ENCODE measurements at regions not wholly inside any gene's neighbourhood (a gene's known extent, or its start where the extent isn't known, plus 50 kb on each side); places are given as distances from the start of the nearest gene placed in this dataset.
A peak's percentile ranks its signal among the peaks of the same experiment; 100 is the strongest.

GRCh38 chr7:46033592-46033991 lies 112.5 kb upstream of the IGFBP3 start:
- DNase-seq (ENCODE audit: low read depth in 2 of 2) = no peak

- DNase-seq (ENCODE audit: low read depth in 2 of 2) = no peak
These were observed 111.9 kb upstream of the IGFBP3 start for GRCh38 chr7:46032942-46033341.

DNA sequence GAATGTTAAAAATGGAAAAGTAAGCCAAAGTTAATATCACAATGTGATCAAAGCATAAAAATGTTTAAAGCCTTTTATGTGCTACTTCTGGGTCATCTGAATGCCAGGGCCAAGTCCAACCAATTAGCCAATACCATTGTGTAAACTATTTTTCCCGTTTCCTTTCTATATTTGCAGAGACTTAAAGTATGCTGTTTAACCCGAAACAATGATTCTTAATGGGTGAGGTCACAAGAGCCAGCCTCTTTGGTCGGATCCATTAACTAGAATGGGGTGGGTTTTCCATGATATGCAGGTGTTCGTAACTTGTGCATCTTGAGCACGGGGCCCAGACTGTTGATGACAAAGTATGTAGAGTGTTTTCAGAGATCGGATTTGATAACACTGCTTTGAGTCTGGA lies 111.3 kb upstream of the IGFBP3 start:
- no peak for DNase-seq (ENCODE audit: low read depth in 2 of 2)

DNA sequence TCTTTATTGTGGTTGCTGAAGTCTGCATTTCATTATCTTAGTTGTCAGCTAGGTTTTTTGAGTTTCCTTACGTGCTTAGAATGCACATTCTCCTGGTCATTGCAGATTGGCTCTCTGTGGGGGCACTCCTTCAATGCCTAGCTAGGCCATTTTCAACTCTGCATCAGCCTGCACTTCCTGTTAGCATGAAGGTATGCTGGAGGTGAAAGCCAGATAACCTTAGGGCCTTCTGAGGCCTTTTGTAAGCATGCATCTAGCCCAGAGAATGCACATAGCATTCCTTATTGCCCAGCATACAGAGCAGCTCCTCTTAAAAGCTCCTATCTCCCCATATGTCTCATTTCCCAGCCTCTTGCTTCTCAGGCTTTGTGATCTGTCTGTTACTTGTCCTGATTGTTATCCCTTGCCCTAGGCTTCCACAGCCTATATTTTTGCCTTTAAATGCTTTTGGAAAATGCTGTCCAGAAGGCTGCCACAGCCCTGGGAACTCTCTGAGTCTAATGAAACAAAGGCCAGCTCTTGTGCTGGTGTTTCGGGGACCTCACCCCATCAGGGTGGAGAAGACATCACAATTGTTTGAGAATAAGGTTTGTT lies 108.1 kb upstream of the IGFBP3 start:
- no peak for DNase-seq (ENCODE audit: low read depth in 2 of 2)

DNA sequence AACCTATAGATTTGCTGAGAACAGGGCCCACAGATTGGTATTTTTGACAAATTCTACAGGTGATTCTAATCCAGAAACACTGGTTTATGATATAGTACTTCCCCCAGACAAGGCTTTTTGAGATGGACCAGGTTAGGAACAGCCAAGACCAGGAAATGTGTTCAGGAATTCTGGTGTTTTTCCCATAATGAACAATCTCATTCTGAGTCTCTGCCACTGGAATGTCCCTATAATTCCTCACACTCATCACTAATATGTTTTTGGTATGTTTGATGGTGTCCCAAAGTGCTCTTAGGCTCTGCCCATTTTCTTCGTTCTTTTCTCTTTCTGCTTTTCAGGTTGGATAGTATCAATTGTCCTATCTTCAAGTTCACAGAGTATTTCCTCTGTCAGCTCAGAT lies 107.2 kb upstream of the IGFBP3 start:
- DNase-seq (ENCODE audit: low read depth in 2 of 2) = no peak

DNA sequence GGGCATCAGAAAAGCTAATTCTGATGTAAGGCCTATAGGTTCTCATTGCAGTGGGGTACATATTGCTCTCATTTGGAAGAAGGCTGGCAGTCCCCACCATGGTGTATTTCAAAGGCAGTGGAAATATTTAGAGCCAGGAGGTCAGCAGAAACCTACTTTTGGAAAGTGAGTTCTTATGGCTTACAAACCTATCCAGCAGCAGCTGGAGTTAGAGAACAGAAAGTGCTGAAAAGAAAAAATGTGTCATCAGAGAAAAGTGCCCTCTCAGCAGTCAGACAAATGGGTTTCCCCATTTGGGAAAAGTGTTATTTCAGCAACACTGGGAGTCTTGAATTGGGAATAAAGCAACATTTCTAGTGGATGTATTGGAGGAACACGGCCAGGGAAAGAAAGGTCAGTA lies 105.7 kb upstream of the IGFBP3 start:
- no peak for DNase-seq (ENCODE audit: low read depth in 2 of 2)

DNA sequence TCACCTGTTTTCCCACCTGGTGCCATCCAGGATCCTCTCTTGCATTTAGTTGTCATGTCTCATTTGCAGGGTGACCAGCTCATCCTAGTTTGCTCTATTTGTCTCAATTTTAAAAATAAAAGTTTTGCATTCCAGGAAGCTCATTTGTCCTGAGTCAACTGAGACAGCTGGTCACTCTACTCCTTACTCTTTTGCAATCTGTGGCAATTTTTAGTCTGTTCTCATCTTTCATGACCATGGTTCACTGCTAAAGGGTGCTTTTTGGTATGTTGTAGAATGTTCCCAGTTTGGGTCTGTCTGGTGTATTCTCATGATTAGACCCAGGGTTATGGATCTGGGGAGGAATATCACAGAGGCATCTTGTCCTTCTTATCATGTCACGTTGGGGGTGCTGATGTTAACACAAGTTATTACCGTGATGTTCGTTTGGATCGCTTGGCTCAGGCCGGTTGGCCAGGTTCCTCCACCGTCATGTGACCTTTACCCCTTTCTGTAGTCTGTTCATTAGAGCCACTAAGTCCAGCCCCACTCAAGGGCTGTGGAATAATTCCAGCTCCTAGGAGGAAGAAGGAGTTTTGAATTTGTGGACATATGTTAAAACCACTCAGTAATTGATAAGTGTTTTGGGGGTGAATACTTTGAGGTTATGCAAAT lies 103.3 kb upstream of the IGFBP3 start:
- no peak for DNase-seq (ENCODE audit: low read depth in 2 of 2)

- DNase-seq (ENCODE audit: low read depth in 2 of 2) = no peak
These were observed 101.3 kb upstream of the IGFBP3 start for GRCh38 chr7:46022397-46022796.

DNA sequence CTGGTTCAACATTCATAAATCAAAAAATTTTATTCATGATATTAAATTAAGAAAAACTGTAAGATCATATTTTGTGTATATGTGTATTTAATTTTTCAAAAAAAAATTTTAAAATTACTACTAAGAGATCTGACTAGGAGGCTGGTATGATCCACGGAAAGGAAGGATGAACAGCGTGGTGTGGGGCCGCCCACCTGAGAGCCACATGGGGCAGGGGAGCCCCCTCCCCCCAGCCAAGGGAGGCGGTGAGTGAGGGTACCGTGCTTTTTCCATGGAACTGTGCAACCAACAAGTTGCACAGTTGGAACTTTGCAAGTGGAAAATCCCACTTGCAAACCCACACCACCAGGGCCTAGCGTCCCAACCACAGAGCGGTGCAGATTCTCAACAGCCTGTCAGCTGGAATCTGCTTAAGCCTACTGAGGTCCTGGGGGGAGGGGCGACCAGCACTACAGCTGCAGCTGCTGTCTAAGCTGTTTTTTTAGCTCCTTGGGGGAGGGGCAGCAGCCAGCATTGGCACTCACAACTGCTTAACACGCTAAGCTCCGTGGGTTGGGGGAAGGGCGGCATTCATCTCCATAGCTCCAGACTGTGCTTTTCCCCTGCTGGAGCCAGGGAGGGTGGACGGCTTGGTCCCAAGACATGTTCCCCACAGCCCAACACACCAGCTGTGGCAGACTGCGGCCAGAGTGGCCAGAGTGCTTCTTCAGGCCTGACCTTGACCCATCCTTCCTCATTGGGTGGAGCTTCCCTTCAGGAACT lies 94.2 kb upstream of the IGFBP3 start:
- no peak for DNase-seq (ENCODE audit: low read depth in 2 of 2)

DNA sequence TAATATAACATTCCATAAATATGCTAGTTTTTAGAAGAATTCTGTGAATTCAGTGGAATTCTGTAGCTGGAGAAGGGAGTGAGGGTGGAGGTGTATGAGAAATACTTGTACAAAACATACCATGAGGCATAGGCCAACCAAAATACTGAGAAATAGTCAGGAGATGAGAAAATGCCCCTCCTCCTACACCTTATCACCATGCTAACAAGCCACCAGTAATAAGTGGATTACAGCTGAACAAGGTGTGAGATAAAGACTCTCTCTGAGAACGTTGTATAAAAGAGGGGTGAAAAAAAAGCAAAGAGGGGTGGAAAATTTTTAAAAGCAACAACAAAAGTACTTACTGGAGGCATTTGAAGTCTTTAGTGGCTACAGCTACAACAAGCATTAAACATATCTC lies 90.4 kb upstream of the IGFBP3 start:
- no peak for DNase-seq (ENCODE audit: low read depth in 2 of 2)

DNA sequence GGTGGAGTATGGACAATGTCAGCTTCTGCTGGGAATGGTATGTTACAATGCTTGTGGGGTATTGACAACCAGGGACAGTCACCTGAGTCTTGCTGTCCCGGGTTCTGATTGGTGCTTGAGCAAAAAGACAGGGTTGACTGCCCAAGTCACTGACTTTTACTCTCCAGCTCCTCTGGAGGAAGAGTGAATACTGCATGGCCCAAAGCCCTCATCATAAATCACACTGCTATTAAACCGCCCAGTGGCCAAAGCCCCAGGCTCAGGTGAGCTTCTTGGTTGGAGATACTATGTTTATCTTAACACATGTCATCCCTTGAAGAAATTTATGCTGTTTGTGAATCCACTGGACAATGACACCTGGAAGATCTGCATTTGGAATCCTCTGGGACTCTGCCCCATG lies 90.0 kb upstream of the IGFBP3 start:
- no peak for DNase-seq (ENCODE audit: low read depth in 2 of 2)

DNA sequence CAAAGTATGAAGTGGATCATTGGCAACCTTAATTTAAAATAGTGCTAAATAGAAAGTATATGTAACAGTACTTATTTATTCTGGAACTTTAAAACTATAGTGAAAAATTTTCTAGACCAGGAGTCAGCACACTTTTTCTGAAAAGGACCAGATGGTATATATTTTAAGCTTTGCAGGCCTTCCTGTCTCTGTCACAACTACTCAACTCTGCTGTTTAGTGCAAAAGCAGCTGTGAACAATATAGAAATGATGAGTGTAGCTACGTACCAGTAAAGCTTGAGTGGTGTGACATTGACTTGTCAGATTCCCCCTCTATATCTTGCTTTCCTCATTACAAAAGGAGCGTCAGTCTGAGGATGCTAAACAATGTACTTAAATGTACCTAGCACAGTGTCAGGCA lies 88.1 kb upstream of the IGFBP3 start:
- no peak for DNase-seq (ENCODE audit: low read depth in 2 of 2)

DNA sequence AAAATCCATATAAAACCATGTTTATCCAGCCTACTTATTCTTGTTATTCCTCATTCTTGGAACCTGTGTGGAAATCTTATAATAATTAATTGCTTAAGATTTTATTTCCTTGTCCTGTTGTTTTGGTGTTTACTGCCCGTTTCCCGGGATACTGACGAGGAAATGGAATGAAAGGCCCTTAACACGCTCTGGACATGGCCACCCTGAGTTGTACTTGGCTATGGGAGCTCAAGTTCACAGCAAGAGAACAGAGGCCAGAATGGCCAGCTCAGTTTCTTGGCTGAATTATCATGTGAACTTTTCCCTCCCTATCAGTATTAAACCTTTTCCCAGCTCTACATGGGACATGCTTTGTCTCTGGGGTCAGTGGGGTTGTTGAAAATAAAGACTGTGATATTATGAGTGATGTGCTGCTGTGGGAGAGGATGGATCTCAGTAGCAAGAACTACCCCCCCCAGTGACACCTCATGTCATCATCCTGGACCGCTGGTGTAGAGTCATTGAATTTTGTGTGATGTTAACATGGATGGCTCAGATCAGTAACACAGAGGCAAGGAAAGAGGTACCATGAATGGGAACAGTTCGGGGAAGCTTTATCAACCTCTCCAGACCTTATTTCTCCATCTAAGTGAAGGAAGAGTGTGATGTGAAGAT lies 87.0 kb upstream of the IGFBP3 start:
- no peak for DNase-seq (ENCODE audit: low read depth in 2 of 2)

DNA sequence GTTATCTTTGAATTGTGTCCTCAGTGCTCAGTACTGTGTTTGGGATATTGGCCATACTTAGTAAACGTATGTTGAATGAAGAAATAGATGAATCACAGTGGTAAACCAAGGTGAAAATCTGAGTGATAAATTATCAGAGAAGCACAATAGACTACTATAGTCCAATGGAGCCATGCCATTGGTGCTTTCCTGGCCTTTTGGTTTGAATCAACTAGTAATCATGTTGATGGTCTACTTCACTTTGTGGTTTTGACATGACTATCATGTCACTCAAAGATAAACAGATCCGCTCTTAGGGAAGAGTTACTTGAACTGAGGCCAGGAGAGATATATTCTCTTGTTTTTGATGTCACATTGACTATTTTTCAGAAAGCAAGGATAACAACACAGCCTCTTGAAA lies 86.1 kb upstream of the IGFBP3 start:
- DNase-seq (ENCODE audit: low read depth in 2 of 2) = no peak

DNA sequence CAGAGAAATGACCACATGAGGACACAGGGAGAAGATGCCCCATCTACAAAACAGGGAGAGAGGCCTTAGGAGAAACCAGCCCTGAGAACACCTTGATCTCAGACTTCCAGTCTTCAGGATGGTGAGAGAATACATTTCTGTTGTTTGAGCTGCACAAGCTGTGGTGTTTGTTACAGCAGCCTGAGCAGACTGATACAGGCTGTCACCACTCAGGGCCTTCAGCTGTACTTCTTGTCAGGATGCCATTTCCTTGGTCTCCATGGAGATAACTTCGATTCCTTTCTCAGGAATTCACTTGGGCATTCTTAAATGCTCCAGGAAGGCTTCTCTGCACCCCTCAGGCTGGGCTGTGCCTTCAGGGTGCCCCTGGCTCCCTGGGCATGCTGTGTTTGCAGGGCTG lies 85.7 kb upstream of the IGFBP3 start:
- DNase-seq (ENCODE audit: low read depth in 2 of 2) = no peak

GRCh38 chr7:46006212-46006611 lies 85.1 kb upstream of the IGFBP3 start:
- no peak for DNase-seq (ENCODE audit: low read depth in 2 of 2)

DNA sequence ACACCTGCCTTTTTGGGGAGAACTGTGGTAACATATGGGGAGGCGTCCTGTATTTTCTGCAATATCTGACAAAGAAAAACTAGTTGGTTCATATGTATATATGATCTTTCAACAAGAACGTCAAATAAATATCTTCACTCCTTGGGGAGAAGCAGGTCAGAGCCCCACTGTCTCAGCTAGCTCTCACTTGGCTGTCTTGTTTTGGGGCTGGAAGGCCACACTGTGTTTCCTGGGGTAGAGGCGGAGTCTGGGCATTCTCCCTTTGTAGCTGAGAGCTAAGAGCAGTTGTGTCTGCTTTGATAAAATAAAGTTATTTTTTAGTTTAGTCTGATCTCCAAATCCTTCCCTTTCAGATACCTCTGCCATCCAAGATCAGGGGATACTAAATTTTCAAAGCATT lies 83.9 kb upstream of the IGFBP3 start:
- no peak for DNase-seq (ENCODE audit: low read depth in 2 of 2)

DNA sequence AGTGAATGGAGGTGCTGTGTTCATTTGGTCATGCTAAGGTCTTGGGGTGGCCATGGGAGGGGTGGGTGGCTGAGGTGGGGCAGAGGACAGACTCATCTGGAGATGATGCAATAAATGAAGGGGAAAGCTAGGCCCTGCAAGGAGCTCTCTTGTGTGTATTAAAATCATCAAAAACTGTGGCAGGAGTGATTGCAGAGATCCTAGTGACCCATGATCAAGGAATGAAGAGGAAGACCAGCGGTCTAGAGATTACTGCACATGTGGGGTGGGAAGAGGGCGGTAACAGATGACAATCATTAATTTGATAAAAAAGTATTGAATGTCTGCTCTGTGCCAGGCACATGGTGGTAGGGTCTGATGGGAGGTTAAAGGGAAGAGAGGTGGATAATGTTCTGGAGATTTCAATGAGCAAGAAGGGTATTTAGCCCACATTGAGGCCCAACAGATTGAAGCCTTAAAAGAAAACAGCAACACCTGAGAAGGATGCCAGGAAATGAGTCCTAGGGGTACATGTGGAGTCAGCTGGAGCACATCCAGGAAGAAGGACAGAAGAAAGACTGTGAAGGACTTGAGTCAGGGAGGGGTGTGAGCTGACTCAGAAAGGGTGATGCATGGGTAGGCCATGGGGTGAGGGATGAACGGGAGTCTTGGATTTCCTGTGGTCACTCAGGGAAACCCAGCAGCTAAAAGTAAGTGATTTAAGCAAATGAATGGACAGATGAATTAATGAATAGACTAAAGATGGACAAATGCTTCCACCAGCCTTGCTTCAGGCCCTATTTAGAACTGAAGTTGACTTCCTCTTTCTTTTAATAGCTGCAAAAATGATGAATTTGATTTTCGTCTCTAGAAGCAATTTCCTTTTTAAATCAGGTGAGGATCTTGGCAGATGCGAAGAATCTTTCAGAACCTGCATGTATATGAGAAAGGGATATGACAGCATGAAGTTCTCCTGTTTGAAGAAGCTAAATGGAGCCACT lies 83.1 kb upstream of the IGFBP3 start:
- peak in 1 of 2 donors; percentile 19 for DNase-seq (ENCODE audit: low read depth in 2 of 2)

DNA sequence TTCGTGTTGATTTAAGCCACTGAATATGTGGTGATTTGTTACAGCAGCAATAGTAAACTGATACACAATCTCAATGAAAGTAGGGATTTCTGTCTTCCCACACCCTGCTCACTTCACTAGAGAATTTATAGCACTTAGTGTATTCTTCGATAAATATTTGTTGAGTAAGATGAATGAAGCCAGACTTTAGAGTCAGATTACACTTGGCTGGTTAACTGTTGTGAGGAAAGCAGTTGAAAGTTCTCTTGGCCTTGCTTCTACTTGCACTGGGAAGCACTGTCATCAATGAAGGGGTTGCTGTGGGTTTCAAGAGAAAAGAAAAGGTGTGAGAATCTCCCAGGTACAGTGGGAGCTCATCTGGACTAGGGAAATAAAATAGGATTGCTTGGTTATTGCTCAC lies 82.1 kb upstream of the IGFBP3 start:
- no peak for DNase-seq (ENCODE audit: low read depth in 2 of 2)

GRCh38 chr7:46000513-46000912 lies 79.4 kb upstream of the IGFBP3 start:
- DNase-seq (ENCODE audit: low read depth in 2 of 2) = no peak

DNA sequence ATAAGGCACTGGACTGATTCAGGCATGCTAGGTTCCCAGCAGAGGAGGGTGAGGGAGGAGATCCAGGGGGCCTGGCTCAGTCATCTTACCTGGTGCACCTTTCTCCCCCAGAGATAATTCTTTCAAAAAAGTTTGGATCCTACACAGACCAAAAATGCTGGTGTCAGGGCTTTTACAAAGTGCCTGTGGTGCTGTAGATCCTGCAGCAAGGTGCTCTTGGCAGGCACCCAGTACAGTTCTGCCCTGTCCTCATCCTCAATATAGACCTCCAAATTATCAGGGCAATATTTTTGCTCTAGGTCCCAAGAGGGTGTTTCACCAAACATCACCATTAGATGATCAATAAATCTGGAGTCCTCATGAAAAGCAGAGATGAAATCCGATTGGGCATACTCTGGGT lies 78.5 kb upstream of the IGFBP3 start:
- no peak for DNase-seq (ENCODE audit: low read depth in 2 of 2)

Data from lung microvascular endothelial cell (primary cell).